ENCODE measurements at regions not wholly inside any gene's neighbourhood (a gene's known extent, or its start where the extent isn't known, plus 50 kb on each side); places are given as distances from the start of the nearest gene placed in this dataset.

- TF ChIP-seq REST (IDR thresholded peaks at IDR 0.05; ENCODE audit: insufficient read depth in 1 of 2, low read depth in 2 of 2, low read length in 1 of 2), result no peak
- TF ChIP-seq, protein P1, sequence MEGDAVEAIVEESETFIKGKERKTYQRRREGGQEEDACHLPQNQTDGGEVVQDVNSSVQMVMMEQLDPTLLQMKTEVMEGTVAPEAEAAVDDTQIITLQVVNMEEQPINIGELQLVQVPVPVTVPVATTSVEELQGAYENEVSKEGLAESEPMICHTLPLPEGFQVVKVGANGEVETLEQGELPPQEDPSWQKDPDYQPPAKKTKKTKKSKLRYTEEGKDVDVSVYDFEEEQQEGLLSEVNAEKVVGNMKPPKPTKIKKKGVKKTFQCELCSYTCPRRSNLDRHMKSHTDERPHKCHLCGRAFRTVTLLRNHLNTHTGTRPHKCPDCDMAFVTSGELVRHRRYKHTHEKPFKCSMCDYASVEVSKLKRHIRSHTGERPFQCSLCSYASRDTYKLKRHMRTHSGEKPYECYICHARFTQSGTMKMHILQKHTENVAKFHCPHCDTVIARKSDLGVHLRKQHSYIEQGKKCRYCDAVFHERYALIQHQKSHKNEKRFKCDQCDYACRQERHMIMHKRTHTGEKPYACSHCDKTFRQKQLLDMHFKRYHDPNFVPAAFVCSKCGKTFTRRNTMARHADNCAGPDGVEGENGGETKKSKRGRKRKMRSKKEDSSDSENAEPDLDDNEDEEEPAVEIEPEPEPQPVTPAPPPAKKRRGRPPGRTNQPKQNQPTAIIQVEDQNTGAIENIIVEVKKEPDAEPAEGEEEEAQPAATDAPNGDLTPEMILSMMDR (IDR thresholded peaks at IDR 0.05), result no peak
- TF ChIP-seq POLR2AphosphoS5 (IDR thresholded peaks at IDR 0.05; ENCODE audit: low read depth, low read length), result no peak
- no peak for TF ChIP-seq TCF7L2 (IDR thresholded peaks at IDR 0.05; ENCODE audit: low read depth, low read length)
These were observed 251.9 kb upstream of the FAT3 start for GRCh38 chr11:91972665-91973266.
